Mucosa of descending colon (tissue), 3 donors: ENCODE measurements at regions not wholly inside any gene's neighbourhood (a gene's known extent, or its start where the extent isn't known, plus 50 kb on each side); places are given as distances from the start of the nearest gene placed in this dataset.

Source experiments
- ATAC-seq: fragments of 200-7000 bp; cut with Tn5 transposase; one replicate; pipeline ENCODE4 v1.9.1; 2020; ENCODE audit warnings: mild to moderate bottlenecking, moderate library complexity
- DNase-seq, 3 donors: peaks; one replicate each; pipeline ENCODE4 v3.0.0-alpha.2; 2020
- H3K36me3 ChIP-seq: fragments of 200-600 bp; one replicate; pipeline ENCODE4 v1.8.0; 2021; ENCODE audit warnings: low read depth, mild to moderate bottlenecking
- H3K4me1 ChIP-seq: fragments of 200-600 bp; one replicate; pipeline ENCODE4 v1.8.0; 2021; ENCODE audit warnings: low read depth, mild to moderate bottlenecking
- H3K4me3 ChIP-seq: fragments of 200-600 bp; one replicate; pipeline ENCODE4 v1.8.0; 2021; ENCODE audit warnings: mild to moderate bottlenecking
- H3K9me3 ChIP-seq: fragments of 200-600 bp; one replicate; pipeline ENCODE4 v1.8.0; 2021; ENCODE audit warnings: mild to moderate bottlenecking
- CTCF ChIP-seq: fragments of 200-600 bp; IDR thresholded peaks from one replicate; pipeline ENCODE4 v1.8.0; 2022; ENCODE audit warnings: antibody characterized with exemption, mild to moderate bottlenecking
- intact Hi-C, 2 donors: fragments of 100-400 bp; cut with DNase I in 1 of 2; cut with micrococcal nuclease in 1 of 2; formaldehyde crosslinking; loops; one replicate each; pipeline versions ENCODE4 v1.11.0 to v1.11.1; 2022; cut with DNase I, micrococcal nuclease
- donor health status: DM: no; HTN: no; CAD: no; lungs with moderate emphysema.
- donor health status: DM: no; HTN: no; CAD: no.
- donor health status: DM: no; HTN: yes; CAD: no.

- no peak for DNase-seq
- intact Hi-C loops: no loop called here
Measured at GRCh38 chr21:38929142-38929541, 123.4 kb downstream of the ETS2 start.

GRCh38 chr21:38927776-38928175 is 122.0 kb downstream of the ETS2 start:
- ATAC-seq (no peak), DNase-seq (no peak)
- no peaks in the 10 kb centered on the region for H3K9me3 ChIP-seq
- H3K36me3 ChIP-seq: no peaks in the 10 kb centered on the region
- no peak for TF ChIP-seq CTCF
- intact Hi-C loops: no loop called here
- no peak overlapping the region for H3K4me3 ChIP-seq
- H3K4me1 ChIP-seq: no peaks in the 10 kb centered on the region

More at GRCh38 chr21:38929142-38929541, 123.4 kb downstream of the ETS2 start:
- Histone ChIP-seq H3K36me3 (no peaks in the 10 kb centered on the region), H3K4me1 (no peaks in the 10 kb centered on the region), H3K9me3 (no peaks in the 10 kb centered on the region), H3K4me3 (no peak overlapping the region)
- TF ChIP-seq CTCF: no peak
- ATAC-seq: no peak

GRCh38 chr21:38925923-38926322 is 120.2 kb downstream of the ETS2 start:
- no peak for TF ChIP-seq CTCF
- Histone ChIP-seq H3K36me3 (no peaks in the 10 kb centered on the region), H3K4me3 (no peak overlapping the region), H3K9me3 (no peaks in the 10 kb centered on the region), H3K4me1 (no peaks in the 10 kb centered on the region)
- intact Hi-C loops: no loop called here
- ATAC-seq: peak; percentile 60
- peak; percentile 58 to 70 (median 61) for DNase-seq

- intact Hi-C loops: no loop called here
- no peak for DNase-seq
- Histone ChIP-seq H3K4me3 (no peak overlapping the region), H3K36me3 (no peaks in the 10 kb centered on the region), H3K9me3 (no peaks in the 10 kb centered on the region), H3K4me1 (no peaks in the 10 kb centered on the region)
- no peak for ATAC-seq
- TF ChIP-seq CTCF: no peak
Measured at GRCh38 chr21:38925478-38925877, 119.7 kb downstream of the ETS2 start.

GRCh38 chr21:38924954-38925353 is 119.2 kb downstream of the ETS2 start:
- ATAC-seq: no peak
- Histone ChIP-seq H3K36me3 (no peaks in the 10 kb centered on the region), H3K4me1 (no peaks in the 10 kb centered on the region), H3K4me3 (no peak overlapping the region), H3K9me3 (no peaks in the 10 kb centered on the region)
- intact Hi-C loops: no loop called here
- TF ChIP-seq CTCF: no peak
- no peak for DNase-seq

GRCh38 chr21:38923429-38923828 is 117.7 kb downstream of the ETS2 start:
- DNase-seq (no peak), ATAC-seq (no peak)
- intact Hi-C loops: no loop called here
- Histone ChIP-seq H3K4me1 (peaks cover 6% of the 10 kb centered on the region), H3K4me3 (no peak overlapping the region), H3K36me3 (no peaks in the 10 kb centered on the region), H3K9me3 (no peaks in the 10 kb centered on the region)
- no peak for TF ChIP-seq CTCF
